Caco-2 (cell line): ENCODE measurements at regions not wholly inside any gene's neighbourhood (a gene's known extent, or its start where the extent isn't known, plus 50 kb on each side); places are given as distances from the start of the nearest gene placed in this dataset.

Experiments
- BruUV-seq: library from RNA; stranded (reverse); fragments of 400-500 nt; replicated peaks from 2 replicates; lab custom pipeline; 2021; lab: Mats Ljungman, UMichigan
- CTCF ChIA-PET: fragments of 300-600 bp; sonication (Branson Sonifier 250); formaldehyde crosslinking; loops from one replicate; lab custom pipeline; 2022; ENCODE audit warnings: antibody characterized with exemption; lab: Charles Lee
- POLR2A ChIA-PET: fragments of 300-600 bp; sonication (Branson Sonifier 250); formaldehyde crosslinking; loops from one replicate; lab custom pipeline; 2022; ENCODE audit warnings: antibody characterized with exemption; lab: Charles Lee
- DNase-seq, 2 experiments: peaks; one replicate each; pipeline versions ENCODE4 v3.0.0 to v3.0.0-alpha.2; 2020 to 2022
- H3K27me3 ChIP-seq: replicated peaks from 2 replicates; pipeline ENCODE4 v1.6.0; 2011; ENCODE audit warnings: low read length; ENCODE audit not compliant: control insufficient read depth, insufficient read depth
- H3K36me3 ChIP-seq: 2 replicates; pipeline ENCODE4 v1.5.1; 2011; ENCODE audit warnings: low read length; ENCODE audit not compliant: control insufficient read depth, insufficient read depth
- H3K4me1 ChIP-seq: fragments of 250-450 bp; sonication (Bioruptor Pico); 2 replicates; pipeline ENCODE4 v1.5.1; 2020; ENCODE audit warnings: mild to moderate bottlenecking
- H3K4me3 ChIP-seq: 2 replicates; pipeline ENCODE4 v1.5.1; 2011; ENCODE audit warnings: low read depth, mild to moderate bottlenecking, control low read depth, low read length
- H3K9me3 ChIP-seq: fragments of 250-450 bp; sonication (Bioruptor Pico); 2 replicates; pipeline ENCODE4 v1.5.1; 2020; ENCODE audit warnings: mild to moderate bottlenecking, moderate library complexity
- H3K27ac Mint-ChIP-seq: one replicate; pipeline ENCODE4 v1.8.0; 2022; ENCODE audit warnings: mixed read lengths; ENCODE audit not compliant: unreplicated experiment
- H3K27me3 Mint-ChIP-seq: one replicate; pipeline ENCODE4 v1.8.0; 2022; ENCODE audit warnings: mixed read lengths; ENCODE audit not compliant: insufficient read depth, unreplicated experiment
- H3K36me3 Mint-ChIP-seq: one replicate; pipeline ENCODE4 v1.8.0; 2022; ENCODE audit warnings: mild to moderate bottlenecking, mixed read lengths; ENCODE audit not compliant: insufficient read depth, unreplicated experiment
- H3K4me1 Mint-ChIP-seq: one replicate; pipeline ENCODE4 v1.8.0; 2022; ENCODE audit warnings: low read depth, mixed read lengths; ENCODE audit not compliant: unreplicated experiment
- H3K4me3 Mint-ChIP-seq: one replicate; pipeline ENCODE4 v1.8.0; 2022; ENCODE audit warnings: mild to moderate bottlenecking, moderate library complexity, mixed read lengths; ENCODE audit not compliant: unreplicated experiment
- H3K9me3 Mint-ChIP-seq: one replicate; pipeline ENCODE4 v1.8.0; 2022; ENCODE audit warnings: mixed read lengths; ENCODE audit not compliant: unreplicated experiment
- intact Hi-C: fragments of 100-400 bp; cut with micrococcal nuclease; formaldehyde crosslinking; loops from one replicate; pipeline ENCODE4 v1.10.0; 2022; ENCODE audit not compliant: unreplicated experiment
- TF ChIP-seq, protein P1 (sequence below), 2 experiments: fragments of 200-600 bp in 1 of 2; IDR thresholded peaks; 1 replicate in 1 of 2; 2 replicates in 1 of 2; pipeline versions ENCODE4 v1.5.1 to v1.8.0; 2011 to 2022; ENCODE audit warnings: antibody characterized with exemption in 1 of 2, control low read depth in 1 of 2, inconsistent platforms in 1 of 2, low read depth in 1 of 2, low read length in 1 of 2, mild to moderate bottlenecking in 1 of 2, moderate library complexity in 1 of 2; ENCODE audit not compliant: insufficient read depth in 1 of 2, severe bottlenecking in 1 of 2, unreplicated experiment in 1 of 2

DNA sequence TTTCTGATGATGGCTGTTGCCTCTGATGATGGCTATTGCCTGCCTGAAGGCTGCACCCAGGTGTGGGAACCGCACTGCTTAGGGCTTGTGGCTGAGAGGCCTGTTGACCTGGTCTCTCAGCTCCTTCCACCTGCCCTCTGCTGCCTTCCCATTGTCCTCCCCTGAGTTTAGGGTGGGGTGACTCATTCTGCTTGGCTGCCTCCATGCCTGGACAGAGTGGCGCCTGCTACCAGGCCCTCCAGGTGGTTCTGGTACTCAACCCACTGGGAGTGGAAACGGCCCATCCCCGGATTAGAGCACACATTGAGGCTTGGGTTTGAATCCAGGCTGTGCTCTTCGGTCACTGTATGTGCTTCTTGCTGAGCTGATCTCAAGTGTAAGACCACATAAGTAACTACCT is 120.6 kb downstream of the SEM1 start:
- Mint-ChIP-seq H3K4me3 (no peak overlapping the region), H3K36me3 (no peaks in the 10 kb centered on the region), H3K4me1 (no peaks in the 10 kb centered on the region), H3K9me3 (peaks cover 10% of the 10 kb centered on the region), H3K27me3 (peaks cover 9% of the 10 kb centered on the region), H3K27ac (no peak overlapping the region)
- no peak for DNase-seq
- Histone ChIP-seq H3K27me3 (no peaks in the 10 kb centered on the region), H3K9me3 (no peaks in the 10 kb centered on the region), H3K4me3 (no peak overlapping the region), H3K4me1 (no peaks in the 10 kb centered on the region), H3K36me3 (no peaks in the 10 kb centered on the region)
- CTCF ChIA-PET = no interaction called here
- TF ChIP-seq, protein P1, sequence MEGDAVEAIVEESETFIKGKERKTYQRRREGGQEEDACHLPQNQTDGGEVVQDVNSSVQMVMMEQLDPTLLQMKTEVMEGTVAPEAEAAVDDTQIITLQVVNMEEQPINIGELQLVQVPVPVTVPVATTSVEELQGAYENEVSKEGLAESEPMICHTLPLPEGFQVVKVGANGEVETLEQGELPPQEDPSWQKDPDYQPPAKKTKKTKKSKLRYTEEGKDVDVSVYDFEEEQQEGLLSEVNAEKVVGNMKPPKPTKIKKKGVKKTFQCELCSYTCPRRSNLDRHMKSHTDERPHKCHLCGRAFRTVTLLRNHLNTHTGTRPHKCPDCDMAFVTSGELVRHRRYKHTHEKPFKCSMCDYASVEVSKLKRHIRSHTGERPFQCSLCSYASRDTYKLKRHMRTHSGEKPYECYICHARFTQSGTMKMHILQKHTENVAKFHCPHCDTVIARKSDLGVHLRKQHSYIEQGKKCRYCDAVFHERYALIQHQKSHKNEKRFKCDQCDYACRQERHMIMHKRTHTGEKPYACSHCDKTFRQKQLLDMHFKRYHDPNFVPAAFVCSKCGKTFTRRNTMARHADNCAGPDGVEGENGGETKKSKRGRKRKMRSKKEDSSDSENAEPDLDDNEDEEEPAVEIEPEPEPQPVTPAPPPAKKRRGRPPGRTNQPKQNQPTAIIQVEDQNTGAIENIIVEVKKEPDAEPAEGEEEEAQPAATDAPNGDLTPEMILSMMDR (IDR thresholded peaks at IDR 0.05; ENCODE audit: insufficient read depth in 1 of 2, low read depth in 1 of 2, low read length in 1 of 2, severe bottlenecking in 1 of 2, unreplicated experiment in 1 of 2) = no peak
- POLR2A ChIA-PET = no interaction called here
- no TSS peak for BruUV-seq
- intact Hi-C loops = no loop called here

DNA sequence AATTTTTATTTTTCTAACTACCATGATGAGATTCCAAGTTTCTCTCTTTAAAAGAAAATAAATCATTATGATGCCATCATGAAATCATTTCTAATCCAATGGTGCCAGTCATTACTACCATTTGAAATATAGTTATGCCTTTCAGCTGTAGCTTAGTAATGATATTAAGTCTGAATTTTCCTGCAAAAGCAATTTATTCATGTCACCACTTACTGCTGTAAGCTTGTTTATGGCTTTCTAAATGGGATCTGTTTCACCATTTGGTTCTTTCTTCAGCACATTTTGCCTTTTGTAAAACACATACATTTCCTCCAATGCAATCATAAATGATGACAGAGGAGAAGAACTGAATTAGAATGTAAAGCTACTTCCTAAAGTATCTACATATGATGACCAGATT is 130.5 kb downstream of the SEM1 start:
- ChIA-PET CTCF (no interaction called here), POLR2A (no interaction called here)
- no peak for DNase-seq

DNA sequence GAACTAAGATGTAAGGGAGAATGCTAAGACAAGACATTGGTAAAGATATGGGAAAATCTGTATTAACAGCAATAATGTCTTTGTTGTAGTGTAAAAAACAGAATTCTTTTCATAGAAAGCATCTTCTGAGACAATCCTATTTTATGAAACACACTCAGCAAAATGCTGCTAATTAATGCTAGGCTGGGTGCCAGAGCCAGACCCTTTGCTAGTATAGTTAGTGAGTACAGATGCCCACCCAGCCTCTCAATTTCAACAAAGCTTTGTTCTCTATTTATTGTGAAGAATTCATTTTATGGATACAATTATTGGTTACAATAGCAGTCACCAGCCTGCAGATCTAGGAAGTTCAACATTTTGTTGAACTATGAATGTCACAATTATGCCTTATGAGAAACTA is 131.0 kb downstream of the SEM1 start:
- ChIA-PET POLR2A (no interaction called here), CTCF (no interaction called here)
- Histone ChIP-seq H3K4me1 (no peaks in the 10 kb centered on the region), H3K36me3 (no peaks in the 10 kb centered on the region), H3K4me3 (no peak overlapping the region), H3K27me3 (no peaks in the 10 kb centered on the region), H3K9me3 (no peaks in the 10 kb centered on the region)
- H3K4me3 Mint-ChIP-seq = no peak overlapping the region
- intact Hi-C loops = no loop called here
- H3K27ac Mint-ChIP-seq = no peak overlapping the region
- no peaks in the 10 kb centered on the region for H3K4me1 Mint-ChIP-seq
- no peaks in the 10 kb centered on the region for H3K9me3 Mint-ChIP-seq
- TF ChIP-seq, protein P1 (IDR thresholded peaks at IDR 0.05; ENCODE audit: insufficient read depth in 1 of 2, low read depth in 1 of 2, low read length in 1 of 2, severe bottlenecking in 1 of 2, unreplicated experiment in 1 of 2) = no peak
- DNase-seq = no peak
- no TSS peak for BruUV-seq
- peaks cover 2% of the 10 kb centered on the region for H3K27me3 Mint-ChIP-seq
- no peaks in the 10 kb centered on the region for H3K36me3 Mint-ChIP-seq

More for the DNA sequence above, 130.5 kb downstream of the SEM1 start:
- no peak overlapping the region for H3K27ac Mint-ChIP-seq
- no peak overlapping the region for H3K4me3 Mint-ChIP-seq
- H3K4me1 Mint-ChIP-seq = no peaks in the 10 kb centered on the region
- Histone ChIP-seq H3K4me1 (no peaks in the 10 kb centered on the region), H3K27me3 (no peaks in the 10 kb centered on the region), H3K4me3 (no peak overlapping the region), H3K36me3 (no peaks in the 10 kb centered on the region), H3K9me3 (no peaks in the 10 kb centered on the region)
- no TSS peak for BruUV-seq
- H3K36me3 Mint-ChIP-seq = no peaks in the 10 kb centered on the region
- H3K27me3 Mint-ChIP-seq = peaks cover 2% of the 10 kb centered on the region
- TF ChIP-seq, protein P1 (IDR thresholded peaks at IDR 0.05; ENCODE audit: insufficient read depth in 1 of 2, low read depth in 1 of 2, low read length in 1 of 2, severe bottlenecking in 1 of 2, unreplicated experiment in 1 of 2) = no peak
- intact Hi-C loops = no loop called here
- H3K9me3 Mint-ChIP-seq = peaks cover under 1% of the 10 kb centered on the region
